Karpas-422 (cell line): ENCODE measurements at regions not wholly inside any gene's neighbourhood (a gene's known extent, or its start where the extent isn't known, plus 50 kb on each side); places are given as distances from the start of the nearest gene placed in this dataset.

ENCODE experiments used
- DNase-seq: peaks from one replicate; pipeline ENCODE4 v3.0.0-alpha.2; 2015
- H2AFZ ChIP-seq: fragments of 200-600 bp; sonication (generic); 2 replicates; pipeline ENCODE4 v1.6.1; 2014; ENCODE audit warnings: antibody characterized with exemption, low read length, mixed read lengths
- H3K27ac ChIP-seq: fragments of 200-600 bp; sonication (generic); 2 replicates; pipeline ENCODE4 v1.5.1; 2014; ENCODE audit warnings: mild to moderate bottlenecking, low read length, moderate library complexity
- H3K27me3 ChIP-seq: fragments of 200-600 bp; sonication (generic); 2 replicates; pipeline ENCODE4 v1.6.1; 2014; ENCODE audit warnings: low read length, mixed read lengths
- H3K36me3 ChIP-seq: fragments of 200-600 bp; sonication (generic); 2 replicates; pipeline ENCODE4 v1.6.1; 2014; ENCODE audit warnings: low read length, mixed read lengths; ENCODE audit not compliant: insufficient read depth
- H3K4me1 ChIP-seq: fragments of 200-600 bp; sonication (generic); 2 replicates; pipeline ENCODE4 v1.6.1; 2014; ENCODE audit warnings: mild to moderate bottlenecking, low read length, mixed read lengths
- H3K4me2 ChIP-seq: fragments of 200-600 bp; sonication (generic); 2 replicates; pipeline ENCODE4 v1.6.1; 2014; ENCODE audit warnings: low read length, low read depth, mild to moderate bottlenecking; ENCODE audit not compliant: poor library complexity, severe bottlenecking
- H3K4me3 ChIP-seq: fragments of 200-600 bp; sonication (generic); 2 replicates; pipeline ENCODE4 v1.5.1; 2014; ENCODE audit warnings: mild to moderate bottlenecking, antibody characterized with exemption, low read length, mixed read lengths
- H3K79me2 ChIP-seq: fragments of 200-600 bp; sonication (generic); 2 replicates; pipeline ENCODE4 v1.6.1; 2014; ENCODE audit warnings: mild to moderate bottlenecking, low read length, mixed read lengths
- H3K9ac ChIP-seq: fragments of 200-600 bp; sonication (generic); 2 replicates; pipeline ENCODE4 v1.6.0; 2014; ENCODE audit warnings: low read length
- H3K9me2 ChIP-seq: fragments of 200-600 bp; sonication (generic), shearing (Covaris generic); replicated peaks from 2 replicates; pipeline ENCODE4 v1.6.0; 2014; ENCODE audit warnings: mild to moderate bottlenecking, low read length, moderate library complexity; ENCODE audit not compliant: insufficient read depth
- H3K9me3 ChIP-seq: fragments of 300-700, 200-600 bp; sonication (generic); 2 replicates; pipeline ENCODE4 v1.6.1; 2014; ENCODE audit warnings: low read length, mixed read lengths
- H4K20me1 ChIP-seq: fragments of 200-600 bp; sonication (generic); 2 replicates; pipeline ENCODE4 v1.6.1; 2014; ENCODE audit warnings: mild to moderate bottlenecking, antibody characterized with exemption, low read length, low read depth; ENCODE audit not compliant: insufficient read depth

GRCh38 chr10:130835068-130835467, 476.5 kb downstream of the TCERG1L start:
- H3K9me3 ChIP-seq: no peaks in the 10 kb centered on the region
- H3K9me2 ChIP-seq: no peaks in the 10 kb centered on the region
- no peak for DNase-seq
- H2AFZ ChIP-seq: no peak overlapping the region
- H3K27me3 ChIP-seq: no peaks in the 10 kb centered on the region
- H3K79me2 ChIP-seq: no peaks in the 10 kb centered on the region
- no peaks in the 10 kb centered on the region for H3K36me3 ChIP-seq
- no peak overlapping the region for H3K27ac ChIP-seq
- H3K9ac ChIP-seq: no peak overlapping the region
- H3K4me2 ChIP-seq: no peak overlapping the region
- no peak overlapping the region for H3K4me3 ChIP-seq
- H4K20me1 ChIP-seq: no peaks in the 10 kb centered on the region
- no peaks in the 10 kb centered on the region for H3K4me1 ChIP-seq

GRCh38 chr10:130836344-130836743, 475.2 kb downstream of the TCERG1L start:
- Histone ChIP-seq H3K27me3 (no peaks in the 10 kb centered on the region), H3K27ac (no peak overlapping the region), H4K20me1 (no peaks in the 10 kb centered on the region), H3K36me3 (no peaks in the 10 kb centered on the region), H3K4me2 (no peak overlapping the region), H3K4me1 (no peaks in the 10 kb centered on the region), H3K9me3 (no peaks in the 10 kb centered on the region), H3K4me3 (no peak overlapping the region), H3K79me2 (no peaks in the 10 kb centered on the region), H3K9me2 (no peaks in the 10 kb centered on the region), H3K9ac (no peak overlapping the region), H2AFZ (no peak overlapping the region)
- DNase-seq: no peak

GRCh38 chr10:130843051-130843653, 468.4 kb downstream of the TCERG1L start:
- Histone ChIP-seq H3K9me3 (no peaks in the 10 kb centered on the region), H3K9ac (no peak overlapping the region), H3K27ac (no peak overlapping the region), H4K20me1 (no peaks in the 10 kb centered on the region), H3K4me1 (no peaks in the 10 kb centered on the region), H3K9me2 (no peaks in the 10 kb centered on the region), H3K4me2 (no peak overlapping the region), H3K79me2 (no peaks in the 10 kb centered on the region), H3K4me3 (no peak overlapping the region), H2AFZ (no peak overlapping the region), H3K36me3 (no peaks in the 10 kb centered on the region), H3K27me3 (no peaks in the 10 kb centered on the region)
- DNase-seq: no peak

- H3K36me3 ChIP-seq: no peaks in the 10 kb centered on the region
- H3K79me2 ChIP-seq: no peaks in the 10 kb centered on the region
- H3K9me2 ChIP-seq: no peaks in the 10 kb centered on the region
- H3K27ac ChIP-seq: no peak overlapping the region
- DNase-seq: no peak
- H2AFZ ChIP-seq: no peak overlapping the region
- H3K4me3 ChIP-seq: no peak overlapping the region
- no peaks in the 10 kb centered on the region for H3K9me3 ChIP-seq
- H3K4me2 ChIP-seq: no peak overlapping the region
- no peaks in the 10 kb centered on the region for H3K4me1 ChIP-seq
- H3K27me3 ChIP-seq: no peaks in the 10 kb centered on the region
- no peak overlapping the region for H3K9ac ChIP-seq
- H4K20me1 ChIP-seq: no peaks in the 10 kb centered on the region
Observed at GRCh38 chr10:130844310-130844709, 467.2 kb downstream of the TCERG1L start.

GRCh38 chr10:130847170-130847569, 464.4 kb downstream of the TCERG1L start:
- Histone ChIP-seq H3K9me3 (no peaks in the 10 kb centered on the region), H3K9ac (no peak overlapping the region), H2AFZ (no peak overlapping the region), H3K79me2 (no peaks in the 10 kb centered on the region), H3K4me1 (peaks cover 6% of the 10 kb centered on the region), H3K27ac (no peak overlapping the region), H3K9me2 (no peaks in the 10 kb centered on the region), H3K27me3 (no peaks in the 10 kb centered on the region), H3K36me3 (no peaks in the 10 kb centered on the region), H3K4me3 (no peak overlapping the region), H3K4me2 (no peak overlapping the region), H4K20me1 (no peaks in the 10 kb centered on the region)
- no peak for DNase-seq

- no peak for DNase-seq
- H3K4me3 ChIP-seq: no peak overlapping the region
- no peaks in the 10 kb centered on the region for H3K27me3 ChIP-seq
- no peak overlapping the region for H3K4me2 ChIP-seq
- H2AFZ ChIP-seq: no peak overlapping the region
- H3K9me3 ChIP-seq: no peaks in the 10 kb centered on the region
- no peaks in the 10 kb centered on the region for H3K36me3 ChIP-seq
- no peaks in the 10 kb centered on the region for H3K9me2 ChIP-seq
- H3K27ac ChIP-seq: no peak overlapping the region
- peaks cover 6% of the 10 kb centered on the region for H3K4me1 ChIP-seq
- H3K9ac ChIP-seq: no peak overlapping the region
- H3K79me2 ChIP-seq: no peaks in the 10 kb centered on the region
- no peaks in the 10 kb centered on the region for H4K20me1 ChIP-seq
Observed at GRCh38 chr10:130848855-130849254, 462.7 kb downstream of the TCERG1L start.

- no peak overlapping the region for H3K9ac ChIP-seq
- H3K9me3 ChIP-seq: no peaks in the 10 kb centered on the region; the same call in 1 of the 2 replicates
- H3K27me3 ChIP-seq: 0 out of 2 replicates have a peak, but pooled peaks cover 5% of the 10 kb centered on the region
- no peaks in the 10 kb centered on the region for H4K20me1 ChIP-seq
- no peaks in the 10 kb centered on the region for H3K79me2 ChIP-seq
- no peaks in the 10 kb centered on the region for H3K36me3 ChIP-seq
- no peaks in the 10 kb centered on the region for H3K9me2 ChIP-seq
- H3K27ac ChIP-seq: no peak overlapping the region
- peak; percentile 30 for DNase-seq
- no peak overlapping the region for H3K4me2 ChIP-seq
- no peak overlapping the region for H3K4me3 ChIP-seq
- H2AFZ ChIP-seq: no peak overlapping the region
- peaks cover 6% of the 10 kb centered on the region for H3K4me1 ChIP-seq
Observed at GRCh38 chr10:130854151-130854550, 457.4 kb downstream of the TCERG1L start.

- DNase-seq: peak; percentile 37
- Histone ChIP-seq H3K9me2 (no peaks in the 10 kb centered on the region), H3K4me1 (no peaks in the 10 kb centered on the region), H3K27ac (no peak overlapping the region), H3K9me3 (no peaks in the 10 kb centered on the region; the same call in 1 of the 2 replicates), H4K20me1 (no peaks in the 10 kb centered on the region), H3K36me3 (no peaks in the 10 kb centered on the region), H3K27me3 (0 out of 2 replicates have a peak, but pooled peaks cover 5% of the 10 kb centered on the region), H2AFZ (no peak overlapping the region), H3K9ac (no peak overlapping the region), H3K4me3 (no peak overlapping the region), H3K4me2 (no peak overlapping the region), H3K79me2 (no peaks in the 10 kb centered on the region)
Observed at GRCh38 chr10:130857631-130858295, 453.8 kb downstream of the TCERG1L start.
